Activated CD4-positive, alpha-beta T cell treated with anti-CD3 and anti-CD28 coated beads for 24 hours (primary cell): ENCODE measurements at regions not wholly inside any gene's neighbourhood (a gene's known extent, or its start where the extent isn't known, plus 50 kb on each side); places are given as distances from the start of the nearest gene placed in this dataset.
"Not testable (repeated sequence)": the region's sequence is repeated elsewhere in the genome, so short reads cannot be mapped to it uniquely, and the experiment has no call there.

Experiments
- DNase-seq, 2 donors: peaks; one replicate each; pipeline ENCODE4 v3.0.0-alpha.2; 2020; ENCODE audit warnings: low read depth in 2 of 2

DNA sequence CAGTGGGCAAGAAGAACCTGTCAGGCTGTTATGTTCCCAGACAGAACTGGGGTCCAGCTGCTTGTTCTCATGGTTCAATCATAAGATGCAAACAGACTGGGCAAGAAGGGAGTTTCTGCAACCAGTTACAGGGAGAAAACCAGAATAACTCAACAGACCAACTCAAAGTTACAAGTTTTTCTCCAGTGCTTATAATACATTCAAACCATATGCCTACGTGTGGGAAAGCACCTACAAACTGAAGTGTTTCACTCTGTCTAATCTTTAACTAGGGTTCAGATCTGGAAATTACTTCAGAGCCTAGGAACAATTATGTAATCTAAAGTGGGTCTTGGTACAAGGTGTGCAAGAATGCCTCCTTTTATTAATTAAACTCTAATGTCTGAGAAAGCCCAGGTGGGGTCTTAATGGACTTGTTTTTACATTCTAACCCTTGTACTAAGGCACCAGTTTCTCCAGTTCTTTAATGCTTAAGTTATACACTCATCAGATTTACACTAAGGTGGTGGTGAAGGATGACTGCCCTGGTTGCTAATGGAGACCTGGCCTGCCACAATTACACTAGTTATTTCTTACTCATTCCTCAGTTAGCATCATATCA lies 951.9 kb downstream of the TSN start:
- DNase-seq = no peak

DNA sequence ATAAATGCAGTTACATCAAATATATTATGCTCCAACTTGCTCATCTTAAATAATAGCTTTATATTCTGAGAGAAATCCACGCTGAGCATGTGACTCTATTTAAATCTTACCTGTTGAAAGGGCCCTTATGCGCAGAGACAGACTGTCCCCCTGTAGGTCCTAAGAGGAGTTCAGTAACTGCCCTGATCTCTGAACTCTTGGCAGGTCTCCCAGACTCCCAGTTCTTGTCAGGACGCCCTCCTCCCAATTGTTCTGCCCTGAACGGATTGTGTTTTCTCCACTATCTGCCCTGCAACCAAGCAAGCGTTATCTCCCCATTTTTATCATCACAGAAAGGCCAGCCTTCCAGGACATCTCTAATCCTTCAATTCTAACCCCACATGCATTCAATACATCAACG lies 954.6 kb downstream of the TSN start:
- DNase-seq = no peak

DNA sequence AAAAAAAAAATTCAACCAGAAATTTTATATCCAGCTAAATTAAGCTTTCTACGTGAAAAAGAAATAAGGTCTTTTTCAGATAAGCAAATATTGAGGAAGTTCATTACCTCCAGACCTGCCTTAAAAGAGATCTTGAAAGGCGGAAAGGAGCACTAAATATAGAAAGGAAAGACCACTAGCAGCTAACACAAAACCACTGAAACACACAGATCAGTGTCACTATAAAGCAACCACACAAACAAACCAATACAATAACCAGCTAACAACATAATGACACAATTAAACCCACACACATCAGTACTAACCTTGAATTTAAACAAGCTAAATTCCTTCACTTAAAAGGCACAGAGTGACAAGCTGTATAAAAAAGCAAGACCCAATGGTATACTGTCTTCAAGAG lies 958.3 kb downstream of the TSN start:
- DNase-seq = no peak

DNA sequence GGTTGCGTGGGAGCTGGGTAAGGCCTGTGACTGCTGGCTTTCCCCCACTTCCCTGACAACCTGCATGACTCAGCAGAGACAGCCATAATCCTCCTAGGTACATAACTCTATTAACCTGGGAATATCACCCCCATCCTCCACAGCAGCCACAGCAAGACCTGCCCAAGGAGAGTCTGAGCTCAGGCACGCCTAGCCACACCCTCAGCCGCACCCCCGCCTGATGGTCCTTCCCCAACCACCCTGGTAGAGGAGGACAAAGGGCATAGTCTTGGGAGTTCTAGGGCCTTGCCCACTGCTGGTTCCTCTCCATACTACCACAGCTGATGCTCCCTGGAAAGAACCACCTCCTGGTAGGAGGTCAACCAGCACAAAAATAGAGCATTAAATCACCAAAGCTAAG lies 965.4 kb downstream of the TSN start:
- not testable (repeated sequence) for DNase-seq

DNA sequence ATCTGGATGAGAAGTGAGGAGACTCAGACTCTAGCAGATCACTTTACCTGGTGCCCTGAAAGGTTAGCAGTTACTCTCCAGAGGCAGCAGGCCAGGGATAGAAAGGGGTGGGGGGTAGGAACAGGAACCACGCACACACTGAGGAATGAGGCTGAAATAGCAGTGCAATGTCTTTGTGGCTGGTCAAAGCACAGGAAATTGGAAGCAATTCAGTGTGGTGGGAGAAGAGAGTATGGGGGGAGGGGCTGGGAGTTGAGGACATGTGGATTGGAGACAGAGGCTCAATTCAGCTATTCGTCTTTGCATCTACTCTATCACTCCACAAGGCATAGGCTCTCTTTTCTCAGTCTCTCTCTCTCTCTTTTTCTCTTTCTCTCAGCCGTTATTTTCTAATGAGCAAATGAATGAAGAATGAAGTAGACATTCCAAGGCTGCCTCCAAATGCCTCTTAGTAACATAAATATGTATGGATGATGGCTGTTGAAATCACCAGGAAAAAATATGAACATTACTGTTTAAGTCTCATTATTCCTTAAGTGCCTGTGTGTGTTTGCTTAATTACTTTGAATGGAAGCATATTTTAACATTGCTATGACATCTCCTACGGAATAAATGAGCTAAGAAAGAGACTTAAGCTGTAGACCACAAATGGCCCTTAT lies 979.4 kb downstream of the TSN start:
- no peak for DNase-seq

DNA sequence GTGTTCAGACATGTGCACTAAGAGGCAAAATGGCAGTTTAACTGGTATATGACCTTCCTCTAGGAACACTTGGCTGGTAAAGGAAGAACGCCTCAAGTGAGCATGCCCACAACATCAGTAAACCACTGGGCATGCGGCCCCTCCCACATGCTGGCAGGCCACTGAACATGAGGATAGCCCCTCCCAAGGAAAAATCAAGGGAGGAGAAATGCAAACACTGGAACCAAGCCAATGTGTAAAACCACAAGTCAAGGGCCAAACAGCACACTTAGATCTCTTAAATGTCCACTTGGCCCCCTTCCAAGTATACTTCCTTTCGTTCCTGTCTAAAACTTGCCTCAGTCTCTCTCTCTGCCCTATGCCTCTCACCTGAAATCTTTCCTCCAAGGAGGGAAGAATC lies 980.8 kb downstream of the TSN start:
- no peak for DNase-seq

DNA sequence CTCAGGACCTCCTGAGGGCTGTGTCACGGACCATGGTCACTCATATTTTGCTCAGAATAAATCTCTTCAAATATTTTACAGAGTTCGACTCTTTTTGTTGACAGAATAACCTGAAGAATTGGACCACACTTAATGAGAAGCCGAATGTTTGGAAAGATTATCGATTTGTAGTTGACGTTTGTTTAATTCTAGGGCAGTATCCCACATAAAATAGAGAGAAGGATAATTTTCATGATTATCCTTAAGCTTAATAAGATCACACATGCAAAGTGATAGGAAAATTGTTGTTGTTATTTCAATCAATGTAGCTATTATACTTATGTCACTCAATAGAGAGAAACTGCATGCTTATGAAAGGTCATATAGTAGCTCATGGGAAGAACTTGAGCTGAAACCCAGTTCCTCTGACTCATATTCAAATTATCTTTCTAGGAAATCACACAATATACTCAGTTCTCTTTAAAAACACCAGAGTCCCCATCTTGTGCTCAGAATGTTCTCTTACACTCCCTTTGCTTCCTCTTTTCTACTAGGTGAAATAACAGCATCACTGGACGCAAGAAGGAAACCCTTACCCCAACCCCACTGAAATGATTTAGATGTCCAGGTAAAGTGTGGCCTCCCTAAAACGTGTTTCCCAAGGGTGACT lies 982.1 kb downstream of the TSN start:
- no peak for DNase-seq

DNA sequence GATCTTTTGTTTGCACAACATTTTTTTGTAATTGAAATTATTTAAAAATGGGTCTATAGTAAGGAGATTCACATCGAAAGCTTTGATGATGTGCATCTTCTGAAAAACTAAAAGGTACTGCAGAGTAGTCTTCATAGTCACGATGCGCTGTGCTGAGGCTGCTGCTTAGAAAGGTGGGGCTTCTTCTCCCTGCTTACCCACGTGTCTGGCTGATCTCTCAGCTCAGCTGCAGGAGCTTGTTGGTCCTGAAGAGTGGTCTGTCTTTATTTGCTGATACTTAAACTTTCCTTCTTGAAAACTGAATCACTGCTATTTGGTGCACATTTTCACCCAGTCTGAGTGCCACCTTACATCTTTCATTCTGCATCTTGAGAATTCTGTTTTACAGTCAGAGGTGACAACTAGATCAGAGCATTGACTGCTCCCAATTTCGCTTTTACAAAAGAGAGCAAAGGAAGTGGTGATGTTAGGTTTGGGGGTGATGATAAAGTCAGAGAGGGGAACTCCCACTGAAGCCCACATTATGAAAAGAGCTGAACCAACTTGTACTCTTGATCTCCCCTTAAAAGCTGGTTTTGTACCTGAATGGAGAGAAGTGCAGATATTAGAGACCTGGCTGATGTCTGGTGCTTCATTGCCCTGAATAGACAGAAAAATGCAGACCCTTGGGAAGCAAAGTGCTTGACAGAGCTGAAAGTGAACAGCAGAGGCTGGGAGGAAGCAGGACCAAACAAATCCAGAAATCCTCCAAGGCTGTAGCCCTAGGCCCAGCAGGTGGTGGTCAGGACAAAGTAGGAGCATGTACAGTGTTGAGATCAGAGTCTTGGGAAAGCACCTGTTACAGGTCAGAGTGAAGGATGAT lies 984.5 kb downstream of the TSN start:
- DNase-seq = no peak

DNA sequence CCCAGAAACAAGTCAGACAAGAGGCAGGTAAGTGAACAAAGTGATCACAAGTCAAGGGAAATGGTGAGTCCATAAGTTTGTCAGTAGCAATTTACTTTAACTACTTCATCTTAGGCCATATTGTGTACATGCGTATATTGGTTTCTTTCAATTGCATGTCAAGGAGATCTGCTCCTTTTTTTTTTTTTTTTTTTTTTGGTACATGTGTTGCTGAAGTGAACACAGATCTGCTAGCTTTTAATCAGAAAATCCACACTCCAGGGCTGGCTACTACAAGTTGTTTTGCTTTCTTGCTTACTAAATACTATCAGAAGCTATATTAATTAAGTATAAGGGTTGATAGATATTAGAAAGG lies 985.1 kb downstream of the TSN start:
- no peak for DNase-seq

DNA sequence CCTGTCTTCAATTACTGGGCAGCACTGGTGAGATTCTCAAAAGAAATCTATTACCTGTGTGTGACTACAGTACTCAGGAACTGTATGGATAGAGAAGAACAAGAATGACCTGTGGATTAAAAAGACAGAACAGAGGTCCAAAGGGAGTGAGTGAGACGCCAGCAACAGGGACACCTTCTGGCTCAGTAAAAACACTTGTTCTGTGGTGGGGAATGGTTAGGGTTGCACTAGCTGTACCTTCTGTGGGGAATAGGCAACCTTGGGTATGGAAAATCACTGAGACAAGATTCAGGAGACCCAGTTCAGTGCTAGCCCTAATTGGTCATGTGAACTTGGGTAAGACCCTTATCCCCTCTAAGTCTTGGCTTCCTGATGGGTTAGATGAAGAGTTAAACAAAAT lies 986.0 kb downstream of the TSN start:
- no peak for DNase-seq

DNA sequence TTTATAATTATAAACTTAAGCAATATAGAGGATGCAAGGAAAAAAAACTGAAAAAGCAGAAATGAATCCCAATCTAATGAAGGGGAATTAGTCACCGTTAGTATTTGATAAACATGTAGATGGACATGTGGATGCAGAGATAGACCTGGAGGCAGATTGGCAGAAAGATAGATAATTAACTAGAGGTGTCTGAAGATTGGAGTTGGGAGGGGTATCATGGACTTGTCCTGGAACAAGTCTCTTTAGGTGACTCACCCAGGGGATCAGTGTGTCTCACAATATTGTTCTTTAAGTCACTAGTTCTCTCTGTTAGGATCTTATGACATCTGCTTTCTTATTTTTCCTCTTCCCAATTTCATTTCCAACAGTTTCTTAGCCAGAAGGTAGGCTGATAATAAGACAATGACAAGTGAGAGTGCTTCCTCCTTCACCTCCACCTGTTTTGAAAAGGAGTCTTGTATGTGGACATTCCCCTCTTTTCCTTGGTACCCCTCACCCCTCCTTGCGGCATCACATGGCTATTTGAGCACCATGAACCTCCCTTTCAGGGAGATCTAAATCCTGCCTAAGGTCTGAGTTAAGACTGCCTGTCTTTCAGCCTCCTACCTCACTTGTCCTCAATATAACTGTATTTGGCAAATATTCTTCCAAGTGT lies 987.7 kb downstream of the TSN start:
- no peak for DNase-seq

DNA sequence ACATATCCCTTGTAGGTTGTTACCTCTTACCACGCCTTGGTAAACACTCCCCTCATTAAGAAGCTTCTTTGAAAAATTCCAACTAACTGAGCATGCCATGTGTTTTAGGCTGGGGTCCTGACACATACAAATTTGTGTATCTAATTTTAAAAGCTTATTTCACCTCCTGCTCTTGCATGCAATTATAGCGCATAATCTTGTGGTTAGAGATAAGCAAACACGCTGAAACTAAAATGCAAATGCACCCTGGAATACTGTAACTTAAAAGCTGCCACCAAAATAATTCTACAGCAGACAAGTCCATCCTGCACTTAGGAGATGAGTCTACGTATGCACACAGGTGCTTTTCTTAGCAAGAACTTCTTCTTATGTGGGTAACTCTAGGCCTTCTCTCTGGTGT lies 990.2 kb downstream of the TSN start:
- DNase-seq = no peak

DNA sequence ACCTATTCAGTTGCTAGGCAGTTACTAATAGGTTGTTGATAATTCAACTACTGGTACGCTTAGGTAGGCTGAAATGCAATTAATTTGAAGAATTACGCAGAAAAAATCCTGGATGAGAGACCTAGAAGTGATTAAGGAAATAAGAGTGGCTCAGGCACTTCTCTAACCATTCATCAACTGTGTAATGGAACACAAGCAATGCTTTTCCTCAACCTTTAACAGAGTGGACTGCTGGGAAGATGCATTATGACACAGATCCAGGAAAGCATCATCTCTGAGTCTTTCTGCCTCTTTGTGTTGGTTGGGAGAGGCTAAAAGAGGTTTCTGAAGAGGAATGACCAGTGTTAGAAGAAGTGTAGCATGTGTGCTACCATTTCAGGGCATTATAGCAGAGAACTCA lies 992.2 kb downstream of the TSN start:
- no peak for DNase-seq

DNA sequence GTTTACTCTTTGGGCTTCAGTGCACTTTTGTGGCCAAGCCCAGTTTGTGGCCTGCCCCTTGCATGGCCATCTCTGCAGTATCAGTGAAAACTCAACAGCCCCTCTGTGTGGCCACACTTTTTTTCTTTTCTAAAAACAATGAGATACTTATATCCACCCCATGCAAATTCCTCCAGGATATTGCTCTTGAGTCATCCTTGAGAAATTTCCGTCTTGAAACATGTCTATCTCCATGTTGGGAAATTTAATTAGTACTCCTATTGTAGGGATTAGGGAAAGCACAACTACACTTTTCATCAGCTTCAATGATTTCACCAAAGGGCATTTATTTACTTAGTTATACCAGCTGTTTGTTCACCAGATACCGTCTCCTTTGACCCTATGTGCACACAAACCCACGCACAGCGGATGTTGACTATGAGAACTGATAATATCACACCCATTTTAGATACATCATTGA lies 993.1 kb downstream of the TSN start:
- no peak for DNase-seq

DNA sequence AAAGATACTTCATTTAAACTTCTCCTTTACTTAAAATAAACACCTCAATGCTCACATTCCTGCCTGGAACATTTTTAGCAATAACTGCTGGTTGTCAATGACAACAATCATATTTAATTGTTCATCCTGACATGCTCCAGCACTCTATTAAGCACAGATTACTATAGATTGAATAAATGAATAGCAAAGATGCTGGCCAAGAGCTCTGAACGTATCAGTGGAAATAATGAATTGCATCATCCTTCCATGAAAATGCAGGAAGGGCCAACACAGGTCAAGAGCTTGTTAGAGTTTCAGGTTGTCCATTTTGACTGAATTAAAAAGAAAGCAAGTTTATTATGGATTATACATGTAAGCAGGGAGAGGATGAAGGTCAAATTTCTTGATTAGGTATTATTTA lies 994.0 kb downstream of the TSN start:
- no peak for DNase-seq

DNA sequence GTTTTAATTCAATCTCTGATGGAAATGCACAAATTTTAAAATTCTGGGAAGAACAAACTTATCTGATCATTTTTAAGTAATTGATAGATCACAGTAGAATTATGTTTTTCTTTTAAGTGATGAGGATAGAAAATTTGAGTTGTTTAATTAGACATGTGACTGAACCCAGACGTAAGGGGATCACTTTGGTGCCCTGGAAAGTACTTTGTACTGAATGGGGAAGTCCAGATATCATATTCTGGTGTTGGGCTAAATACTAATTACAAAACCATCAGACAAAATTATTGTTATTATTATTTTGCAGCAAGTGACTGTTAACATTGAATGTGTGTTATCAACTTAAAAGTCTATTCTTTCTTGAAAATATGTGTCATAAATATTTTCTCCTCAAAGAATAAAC lies 994.6 kb downstream of the TSN start:
- no peak for DNase-seq

DNA sequence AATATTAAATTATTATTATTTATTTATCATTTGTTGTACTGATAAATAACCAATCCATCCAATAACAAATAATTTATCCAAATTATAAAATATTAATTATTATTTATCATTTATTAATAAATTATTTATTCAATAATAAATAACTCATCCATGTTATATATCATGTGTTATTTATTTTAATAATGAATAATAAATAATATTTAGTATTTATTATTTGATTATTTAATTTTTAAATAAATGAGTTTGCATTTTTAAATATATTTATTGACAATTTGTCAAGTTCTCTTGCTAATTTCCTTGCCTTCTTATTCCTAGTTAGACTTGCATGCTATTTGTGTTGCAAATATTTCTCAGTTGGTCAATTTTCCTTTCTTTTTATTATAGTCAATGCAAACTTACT lies 995.4 kb downstream of the TSN start:
- no peak for DNase-seq

DNA sequence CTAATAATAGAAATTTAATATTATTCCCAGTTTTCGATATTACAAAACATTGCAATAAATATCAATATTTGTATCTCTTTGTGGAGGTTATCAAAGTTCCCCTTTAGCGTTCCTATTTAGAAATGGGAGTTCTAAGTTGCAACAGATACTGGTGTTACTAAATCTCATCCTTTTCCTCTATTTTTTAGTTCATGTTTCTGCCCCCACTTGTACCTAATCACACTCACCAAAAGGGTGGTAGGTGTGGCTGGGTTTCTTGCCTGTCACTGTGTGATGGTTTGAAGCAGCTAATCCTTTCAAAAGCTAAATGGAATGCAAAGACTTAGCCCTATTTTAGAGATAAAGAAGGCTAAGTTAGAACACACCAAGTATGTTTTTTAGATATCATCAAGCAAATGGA lies 997.9 kb downstream of the TSN start:
- no peak for DNase-seq

DNA sequence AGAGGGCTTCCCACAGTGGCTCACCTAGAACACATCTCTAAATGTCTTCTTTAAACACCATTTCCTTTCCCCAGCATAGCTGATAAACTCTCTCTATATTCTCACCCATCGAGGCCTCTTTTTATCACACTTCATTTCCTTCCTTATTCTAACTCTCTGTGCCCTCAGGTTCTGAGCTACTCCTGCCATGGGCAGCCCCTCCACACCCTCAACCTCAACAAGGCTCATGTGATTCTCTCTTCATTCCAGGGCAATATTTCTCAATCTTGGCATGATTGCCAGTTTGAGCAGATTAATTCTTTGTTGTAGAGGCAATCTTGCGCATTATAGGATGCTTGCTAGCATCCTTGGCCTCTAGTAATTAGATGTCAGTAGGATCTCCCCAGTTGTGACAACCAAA lies 999.1 kb downstream of the TSN start:
- no peak for DNase-seq

DNA sequence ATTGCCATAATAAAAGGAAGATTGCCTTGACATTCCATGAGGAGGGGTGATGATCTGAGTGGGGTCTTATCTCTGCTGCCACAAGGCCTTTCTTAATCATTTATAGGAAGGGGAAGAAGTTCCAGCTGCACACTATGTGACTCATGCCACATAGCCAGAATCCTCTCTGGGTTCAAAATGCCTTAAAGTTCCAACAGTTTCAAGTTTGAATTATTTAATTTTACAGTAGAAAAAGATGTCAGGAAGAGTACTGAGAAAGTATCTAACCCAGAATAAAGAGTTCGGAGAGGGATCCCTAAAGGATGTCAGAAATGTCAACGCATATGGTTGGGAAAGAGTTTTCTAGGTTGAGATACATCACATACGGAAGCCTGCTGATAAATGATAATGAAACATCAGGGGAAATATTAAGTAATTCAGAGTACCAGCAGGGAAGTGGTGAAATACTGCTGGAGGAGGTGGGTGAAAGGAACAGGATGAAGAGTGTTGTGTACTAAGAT lies 999.9 kb downstream of the TSN start:
- DNase-seq = no peak

DNA sequence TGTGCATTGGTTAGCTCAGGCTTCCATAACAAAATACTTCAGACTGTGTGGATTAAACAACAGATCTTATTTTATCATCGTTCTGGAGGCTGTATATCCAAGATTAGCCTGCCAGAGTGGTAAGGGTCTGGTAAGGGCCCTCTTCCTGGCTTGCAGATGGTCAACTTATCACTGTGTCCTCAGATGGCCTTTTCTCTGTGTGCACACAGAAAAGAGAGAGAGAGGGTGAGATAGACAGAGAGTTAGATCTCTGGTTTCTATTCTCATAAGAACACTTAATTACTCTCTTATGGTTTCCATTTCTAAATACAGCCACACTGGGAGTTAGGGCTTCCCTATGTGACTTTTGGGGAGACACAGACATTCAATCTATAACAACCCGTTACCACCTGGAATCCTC lies 1003.5 kb downstream of the TSN start:
- DNase-seq = no peak

DNA sequence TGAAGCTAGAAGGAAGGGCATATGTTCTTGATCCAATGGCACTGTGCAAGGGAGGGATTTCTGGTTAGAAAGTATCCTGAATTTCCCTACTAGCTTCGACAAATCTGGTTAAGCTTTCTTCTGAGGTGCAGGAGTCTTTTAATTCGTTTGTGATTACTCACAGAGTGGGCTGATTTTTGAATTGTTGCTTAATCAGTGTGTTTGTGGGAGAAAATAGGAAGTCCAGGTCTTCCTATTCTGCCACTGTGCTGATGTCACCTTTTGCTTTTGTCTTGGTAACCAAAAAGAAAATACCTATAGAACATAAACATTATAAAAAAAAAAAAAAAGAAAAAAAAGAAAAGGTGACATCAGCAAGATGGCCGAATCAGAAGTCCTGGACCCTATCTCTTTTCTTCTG lies 1008.6 kb downstream of the TSN start:
- no peak for DNase-seq
